ENCODE measurements at regions not wholly inside any gene's neighbourhood (a gene's known extent, or its start where the extent isn't known, plus 50 kb on each side); places are given as distances from the start of the nearest gene placed in this dataset.

DNA sequence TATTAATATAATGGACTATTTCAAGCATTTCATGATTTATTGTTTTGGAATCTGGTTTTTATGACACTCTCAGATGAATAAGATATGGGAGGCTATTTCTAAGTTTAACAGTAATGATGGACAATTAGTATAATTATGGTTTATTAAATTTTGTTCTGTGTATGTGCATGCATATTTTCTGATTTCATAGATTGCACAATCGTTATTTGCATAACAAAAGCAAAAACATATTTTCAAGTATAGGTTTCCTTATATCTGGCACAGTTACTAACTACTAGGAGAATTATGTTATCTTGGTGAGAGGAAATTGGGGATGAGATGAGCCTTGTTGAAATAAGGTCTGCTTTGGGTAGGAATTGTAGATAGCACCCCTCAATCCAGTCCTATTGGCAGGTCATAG, 413.1 kb downstream of the MCTP2 start:
- Histone ChIP-seq H3K9me1 (ENCODE audit: control insufficient read depth, extremely low read depth, insufficient read depth, low read length) (no peaks in the 10 kb centered on the region), H3K27ac (ENCODE audit: control insufficient read depth, insufficient read depth, low read length) (no peak overlapping the region), H3K27me3 (ENCODE audit: control insufficient read depth, extremely low read depth, insufficient read depth, low read length) (no peaks in the 10 kb centered on the region), H4K20me1 (ENCODE audit: control insufficient read depth, extremely low read depth, insufficient read depth, low read length) (no peaks in the 10 kb centered on the region), H3K79me2 (ENCODE audit: control insufficient read depth, insufficient read depth, low read length) (no peaks in the 10 kb centered on the region), H3K4me3 (ENCODE audit: control insufficient read depth in 2 of 3, extremely low read depth in 1 of 3, insufficient read depth in 2 of 3, low read depth in 1 of 3, low read length in 3 of 3) (no peak overlapping the region), H3K9ac (ENCODE audit: control insufficient read depth, extremely low read depth, insufficient read depth, low read length) (no peak overlapping the region), H3K9me3 (ENCODE audit: control insufficient read depth, low read depth, low read length) (no peaks in the 10 kb centered on the region), H2AFZ (ENCODE audit: control insufficient read depth, low read length) (no peak overlapping the region), H3K36me3 (ENCODE audit: control insufficient read depth in 2 of 2, extremely low read depth in 1 of 2, insufficient read depth in 2 of 2, low read length in 2 of 2) (no peaks in the 10 kb centered on the region), H3K4me2 (ENCODE audit: control insufficient read depth, extremely low read depth, insufficient read depth, low read depth, low read length) (no peak overlapping the region), H3K4me1 (ENCODE audit: control insufficient read depth, extremely low read depth, insufficient read depth, low read length) (no peaks in the 10 kb centered on the region)
- no peak for TF ChIP-seq EZH2 (IDR thresholded peaks at IDR 0.05; ENCODE audit: low read length)
- TF ChIP-seq, protein P1, sequence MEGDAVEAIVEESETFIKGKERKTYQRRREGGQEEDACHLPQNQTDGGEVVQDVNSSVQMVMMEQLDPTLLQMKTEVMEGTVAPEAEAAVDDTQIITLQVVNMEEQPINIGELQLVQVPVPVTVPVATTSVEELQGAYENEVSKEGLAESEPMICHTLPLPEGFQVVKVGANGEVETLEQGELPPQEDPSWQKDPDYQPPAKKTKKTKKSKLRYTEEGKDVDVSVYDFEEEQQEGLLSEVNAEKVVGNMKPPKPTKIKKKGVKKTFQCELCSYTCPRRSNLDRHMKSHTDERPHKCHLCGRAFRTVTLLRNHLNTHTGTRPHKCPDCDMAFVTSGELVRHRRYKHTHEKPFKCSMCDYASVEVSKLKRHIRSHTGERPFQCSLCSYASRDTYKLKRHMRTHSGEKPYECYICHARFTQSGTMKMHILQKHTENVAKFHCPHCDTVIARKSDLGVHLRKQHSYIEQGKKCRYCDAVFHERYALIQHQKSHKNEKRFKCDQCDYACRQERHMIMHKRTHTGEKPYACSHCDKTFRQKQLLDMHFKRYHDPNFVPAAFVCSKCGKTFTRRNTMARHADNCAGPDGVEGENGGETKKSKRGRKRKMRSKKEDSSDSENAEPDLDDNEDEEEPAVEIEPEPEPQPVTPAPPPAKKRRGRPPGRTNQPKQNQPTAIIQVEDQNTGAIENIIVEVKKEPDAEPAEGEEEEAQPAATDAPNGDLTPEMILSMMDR (optimal IDR thresholded peaks at IDR 0.05 in 1 of 3, IDR thresholded peaks at IDR 0.05 in 1 of 3, conservative IDR thresholded peaks at IDR 0.05 in 1 of 3; ENCODE audit: extremely low read depth in 1 of 3, insufficient read depth in 2 of 3, low read length in 3 of 3): no peak
- dilution Hi-C loops (cut with MboI; ENCODE audit: extremely low pct_ligation_motif_present, low sequenced_read_pairs): no loop called here
- no peak for DNase-seq (ENCODE audit: low read depth, low spot score)
- FAIRE-seq: no peak

DNA sequence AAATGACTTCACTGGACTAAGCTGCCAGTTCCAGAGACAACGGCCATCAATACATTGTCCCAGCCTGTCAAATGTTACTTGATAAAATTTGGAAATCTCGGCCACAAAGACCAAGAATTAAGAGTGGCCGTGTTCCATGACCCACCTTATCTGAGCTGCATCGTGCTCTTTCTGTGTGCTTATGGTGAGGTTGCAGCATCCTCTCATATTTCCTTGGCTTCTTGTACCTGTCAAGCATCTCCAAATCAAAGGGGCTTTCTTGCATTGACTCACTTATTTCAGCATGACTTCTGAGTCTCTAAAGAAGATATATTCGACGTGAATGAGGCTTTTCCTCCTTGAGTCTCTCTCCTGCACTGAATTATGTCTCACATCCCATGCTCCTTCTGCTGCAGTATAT, 421.7 kb downstream of the MCTP2 start:
- Histone ChIP-seq H3K9me3 (ENCODE audit: control insufficient read depth, low read depth, low read length) (no peaks in the 10 kb centered on the region), H3K36me3 (ENCODE audit: control insufficient read depth in 2 of 2, extremely low read depth in 1 of 2, insufficient read depth in 2 of 2, low read length in 2 of 2) (no peaks in the 10 kb centered on the region), H3K27ac (ENCODE audit: control insufficient read depth, insufficient read depth, low read length) (no peak overlapping the region), H3K4me2 (ENCODE audit: control insufficient read depth, extremely low read depth, insufficient read depth, low read depth, low read length) (no peak overlapping the region), H2AFZ (ENCODE audit: control insufficient read depth, low read length) (no peak overlapping the region), H4K20me1 (ENCODE audit: control insufficient read depth, extremely low read depth, insufficient read depth, low read length) (no peaks in the 10 kb centered on the region), H3K9ac (ENCODE audit: control insufficient read depth, extremely low read depth, insufficient read depth, low read length) (no peak overlapping the region), H3K27me3 (ENCODE audit: control insufficient read depth, extremely low read depth, insufficient read depth, low read length) (no peaks in the 10 kb centered on the region), H3K79me2 (ENCODE audit: control insufficient read depth, insufficient read depth, low read length) (no peaks in the 10 kb centered on the region), H3K4me1 (ENCODE audit: control insufficient read depth, extremely low read depth, insufficient read depth, low read length) (no peaks in the 10 kb centered on the region), H3K9me1 (ENCODE audit: control insufficient read depth, extremely low read depth, insufficient read depth, low read length) (no peaks in the 10 kb centered on the region), H3K4me3 (ENCODE audit: control insufficient read depth in 2 of 3, extremely low read depth in 1 of 3, insufficient read depth in 2 of 3, low read depth in 1 of 3, low read length in 3 of 3) (no peak overlapping the region)
- TF ChIP-seq, protein P1 (optimal IDR thresholded peaks at IDR 0.05 in 1 of 3, IDR thresholded peaks at IDR 0.05 in 1 of 3, conservative IDR thresholded peaks at IDR 0.05 in 1 of 3; ENCODE audit: extremely low read depth in 1 of 3, insufficient read depth in 2 of 3, low read length in 3 of 3): no peak
- no peak for TF ChIP-seq EZH2 (IDR thresholded peaks at IDR 0.05; ENCODE audit: low read length)
- no peak for FAIRE-seq
- dilution Hi-C loops (cut with MboI; ENCODE audit: extremely low pct_ligation_motif_present, low sequenced_read_pairs): no loop called here
- DNase-seq (ENCODE audit: low read depth, low spot score): no peak

All from keratinocyte (primary cell).